ENCODE measurements at regions not wholly inside any gene's neighbourhood (a gene's known extent, or its start where the extent isn't known, plus 50 kb on each side); places are given as distances from the start of the nearest gene placed in this dataset.
A peak's percentile ranks its signal among the peaks of the same experiment; 100 is the strongest.
"Not testable (repeated sequence)": the region's sequence is repeated elsewhere in the genome, so short reads cannot be mapped to it uniquely, and the experiment has no call there.

DNA sequence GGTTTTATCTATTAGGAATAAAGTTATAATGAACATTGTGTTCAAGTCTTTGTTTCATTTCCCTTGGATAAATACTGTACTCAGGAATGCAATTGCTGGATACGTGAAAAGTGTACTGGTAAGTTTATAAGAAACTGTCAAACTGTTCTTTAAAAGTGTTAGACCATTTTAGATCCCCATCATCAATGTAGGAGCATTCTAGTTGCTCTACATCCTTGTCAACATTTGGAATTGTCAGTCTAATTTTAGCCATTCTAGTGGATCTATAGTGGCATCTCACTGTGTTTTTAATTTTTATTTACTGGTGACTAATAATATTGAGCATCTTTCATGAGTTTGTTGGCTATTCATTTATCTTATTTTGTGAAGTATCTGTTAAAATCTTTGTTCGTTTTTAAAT lies 354.0 kb upstream of the NRP1 start:
- DNase-seq, result no peak

DNA sequence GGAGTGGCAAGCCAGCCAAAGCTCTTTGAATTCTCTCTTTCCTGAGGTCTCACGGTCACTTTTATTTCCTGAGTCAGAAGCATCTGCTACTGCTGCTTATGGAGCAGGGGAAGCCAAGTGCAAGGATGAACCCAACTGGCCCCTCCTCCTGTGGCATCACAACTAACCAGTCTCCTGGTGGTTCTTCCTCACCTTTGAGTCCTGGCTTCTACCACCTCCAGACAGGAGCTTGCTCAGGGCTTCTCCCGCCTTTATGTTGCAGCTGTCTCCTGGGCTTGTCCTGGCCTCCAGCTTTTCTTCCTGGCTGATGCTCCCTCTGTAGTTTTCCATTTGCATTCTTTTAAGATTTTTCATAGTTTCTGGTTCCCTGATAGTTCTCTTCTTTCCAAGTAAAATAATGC lies 349.7 kb upstream of the NRP1 start:
- peak; percentile 34 for DNase-seq

DNA sequence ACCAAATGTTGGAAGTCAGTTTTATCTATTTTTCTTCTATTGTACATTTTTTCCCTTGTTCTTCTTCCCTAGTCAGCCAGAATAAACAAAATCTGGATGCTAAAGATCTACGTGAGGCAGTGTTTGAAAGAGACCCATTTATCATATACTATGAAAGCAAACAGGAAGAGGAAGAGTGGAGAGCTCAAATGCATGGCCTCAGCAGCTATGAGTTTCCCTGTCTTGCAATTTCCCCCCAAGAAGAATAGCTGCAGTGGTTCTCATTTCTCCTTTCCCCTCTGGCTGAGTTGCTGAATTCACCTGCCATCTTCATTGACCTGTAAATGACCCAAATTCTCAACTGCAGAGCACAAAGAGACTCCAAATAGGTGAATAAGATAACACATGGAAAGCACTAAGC lies 347.1 kb upstream of the NRP1 start:
- DNase-seq, result no peak

DNA sequence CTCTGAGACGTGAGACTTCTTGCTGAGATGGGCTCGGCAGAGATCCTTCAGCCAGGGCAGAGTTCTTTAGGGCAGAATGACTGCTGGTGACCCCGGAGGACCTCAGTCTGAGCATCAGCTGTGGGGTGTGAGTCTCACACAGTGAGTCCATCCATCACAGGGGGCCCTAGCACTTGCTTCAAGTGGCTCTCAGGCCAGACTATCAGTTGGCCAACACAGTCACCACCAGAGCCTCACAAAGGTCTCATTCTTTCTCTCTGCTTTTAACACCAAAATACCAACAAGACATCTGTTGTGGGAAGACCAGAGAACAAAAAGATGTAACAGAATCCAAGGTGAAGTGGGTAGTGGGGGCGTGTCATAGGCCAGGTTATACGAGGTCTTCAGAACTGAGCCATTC lies 345.6 kb upstream of the NRP1 start:
- no peak for DNase-seq

DNA sequence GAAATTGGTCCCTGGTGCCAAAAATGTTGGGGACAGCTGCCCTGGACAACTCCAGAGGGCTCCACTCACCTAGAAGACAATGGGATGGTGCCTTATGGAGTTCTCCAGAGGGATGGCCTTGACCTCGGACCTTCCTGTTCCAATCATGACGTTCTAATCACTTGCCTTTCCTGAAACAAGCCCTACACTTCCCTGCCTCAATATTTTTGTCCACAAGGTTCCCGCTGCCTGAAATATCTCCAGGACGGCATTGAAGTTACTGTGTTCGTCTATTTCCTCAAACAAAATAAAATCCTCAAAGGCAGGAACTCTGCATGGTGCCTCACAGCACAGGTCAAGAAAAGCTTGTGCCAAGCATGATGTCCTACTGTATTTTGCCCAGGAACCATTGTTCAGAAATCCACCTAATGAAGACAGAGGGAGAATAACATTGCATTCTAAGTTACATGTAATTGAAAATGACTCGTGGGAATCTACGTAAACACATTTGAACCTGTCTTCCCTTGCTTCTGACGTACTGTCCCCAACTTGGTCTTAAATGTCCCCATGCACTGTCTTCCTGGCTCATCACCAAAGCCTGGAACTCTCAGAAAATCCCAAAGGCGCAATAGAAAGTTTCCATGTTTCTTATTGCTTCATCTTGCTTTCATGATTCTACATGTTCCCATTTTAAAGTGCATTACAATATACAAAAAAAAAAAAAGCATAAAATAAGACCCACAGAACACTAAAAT lies 342.3 kb upstream of the NRP1 start:
- no peak for DNase-seq

DNA sequence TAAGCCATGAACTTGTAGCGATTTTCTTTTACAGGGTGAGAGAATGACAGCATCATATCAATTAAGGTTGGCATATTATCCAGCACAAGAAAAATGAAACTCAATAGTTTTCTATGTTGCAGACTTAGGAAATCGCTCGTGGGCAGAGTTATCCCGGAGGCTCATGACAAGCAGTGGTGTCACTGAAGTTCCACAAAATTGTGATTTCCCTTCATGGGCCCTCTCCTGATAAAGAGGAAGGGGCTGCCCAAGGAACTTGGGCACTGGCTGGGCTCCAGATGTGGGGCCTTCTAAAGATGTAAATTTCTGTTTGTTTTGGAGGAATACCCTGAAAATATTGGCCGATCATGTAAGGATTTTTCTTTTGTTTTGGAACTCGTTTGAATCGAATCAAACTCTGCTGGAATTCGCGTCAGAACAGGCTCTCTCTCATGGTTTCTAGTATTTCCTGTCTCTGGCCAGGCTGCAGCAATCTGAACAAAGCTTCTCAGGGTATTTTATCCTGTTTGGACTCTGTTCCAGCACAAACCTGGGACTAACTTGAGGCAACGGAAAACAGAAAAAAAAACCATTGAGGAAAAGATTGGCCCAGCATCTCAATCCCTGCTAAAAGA lies 340.6 kb upstream of the NRP1 start:
- no peak for DNase-seq

DNA sequence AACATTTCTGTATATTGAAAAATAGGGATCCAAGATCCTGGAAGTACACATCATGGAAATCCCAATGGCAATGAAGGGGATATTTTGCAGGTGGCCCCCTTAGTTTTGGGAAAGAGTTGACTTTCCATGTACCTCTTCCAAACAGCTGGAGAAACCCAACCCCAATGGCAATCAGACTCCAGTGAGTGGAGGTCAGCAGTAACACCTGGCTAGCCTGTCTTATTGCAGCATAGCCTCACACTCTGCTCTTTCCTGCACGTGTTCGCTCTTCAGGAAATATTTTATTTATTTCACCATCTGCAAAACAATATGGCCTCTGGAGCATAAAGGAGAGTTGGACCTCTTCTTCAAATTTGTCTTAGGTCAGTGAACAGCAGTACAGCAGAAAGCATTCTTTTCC lies 340.0 kb upstream of the NRP1 start:
- DNase-seq, result no peak

DNA sequence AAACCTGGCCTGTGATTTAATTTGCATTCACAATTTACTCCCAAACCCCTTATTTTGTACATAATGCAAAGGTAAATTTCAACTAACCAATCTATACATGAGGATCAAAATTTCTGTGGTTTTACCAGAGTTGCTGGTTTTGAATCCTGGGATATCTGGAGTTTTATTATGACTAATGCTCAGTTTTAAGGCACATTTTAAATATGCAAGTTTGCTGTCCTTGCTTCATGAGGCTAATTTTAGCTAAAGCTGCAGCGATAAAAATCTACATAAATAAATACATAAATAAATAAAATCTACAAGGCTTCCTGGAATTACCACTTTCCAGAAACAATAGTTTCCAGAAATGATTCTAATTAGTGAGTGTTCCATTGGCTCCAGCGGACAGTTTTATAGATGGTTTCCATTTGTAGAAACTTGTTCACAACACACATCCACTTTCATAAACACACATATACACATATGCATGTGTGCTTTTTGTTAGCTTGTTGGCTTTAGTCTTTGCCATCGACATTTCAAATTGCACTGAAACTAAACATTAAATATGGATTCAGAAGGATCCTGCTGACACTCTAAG lies 339.5 kb upstream of the NRP1 start:
- no peak for DNase-seq

DNA sequence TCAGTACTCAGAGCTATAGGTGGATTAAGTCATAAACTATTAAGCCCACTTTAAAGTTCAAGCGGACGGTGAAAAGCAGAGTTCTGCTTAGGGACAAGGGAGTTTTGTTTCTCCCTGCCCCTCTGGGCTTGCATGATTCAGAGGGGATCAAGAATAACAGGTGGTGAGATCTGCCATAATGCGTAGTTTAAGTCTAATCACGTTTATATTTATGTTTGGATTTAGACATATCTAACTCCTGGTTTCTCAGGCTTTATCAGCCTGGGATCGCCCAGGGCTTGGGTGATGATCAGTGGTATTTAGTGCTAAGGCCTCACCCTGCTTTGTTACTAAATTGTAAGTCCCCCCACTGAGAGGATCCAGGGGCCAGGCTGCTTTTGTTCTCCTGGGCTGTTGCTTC lies 335.4 kb upstream of the NRP1 start:
- DNase-seq, result no peak

DNA sequence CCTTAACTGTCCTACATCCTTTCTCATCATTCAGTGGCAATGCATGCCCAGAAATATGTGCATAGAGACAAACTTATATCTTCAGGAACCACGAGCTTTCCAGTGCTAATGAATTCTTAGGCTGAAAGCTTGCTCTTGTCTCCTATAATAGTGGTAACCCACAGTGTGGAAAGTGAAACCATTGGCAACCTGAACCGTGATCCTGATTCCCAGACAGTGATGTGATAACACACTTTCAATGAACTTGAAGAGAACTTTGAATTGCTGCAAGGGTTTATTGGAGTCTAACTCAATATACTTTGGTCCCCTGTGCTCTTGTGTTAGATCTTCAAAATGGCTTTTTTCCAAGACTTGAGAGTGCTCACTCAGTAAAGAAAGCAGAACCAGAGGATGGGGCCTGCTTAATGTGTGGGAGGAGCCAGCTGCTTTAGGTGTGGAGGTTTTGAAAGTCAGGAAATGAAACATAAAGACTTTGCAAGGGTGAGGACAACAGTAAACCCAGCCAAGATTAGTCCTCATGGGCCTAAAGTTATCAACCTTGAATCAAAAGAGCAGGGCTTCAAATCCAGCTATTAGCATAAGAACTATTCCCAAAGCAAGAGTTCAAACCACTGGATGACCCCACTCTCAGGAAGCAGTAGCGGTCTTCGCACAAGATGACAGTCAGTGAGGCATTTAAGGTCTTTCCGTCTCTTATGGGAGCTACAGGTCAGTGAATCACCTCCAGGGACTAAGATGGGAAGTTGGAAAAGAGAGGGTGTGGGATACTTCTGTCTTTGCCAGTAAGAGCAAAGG lies 332.4 kb upstream of the NRP1 start:
- no peak for DNase-seq

DNA sequence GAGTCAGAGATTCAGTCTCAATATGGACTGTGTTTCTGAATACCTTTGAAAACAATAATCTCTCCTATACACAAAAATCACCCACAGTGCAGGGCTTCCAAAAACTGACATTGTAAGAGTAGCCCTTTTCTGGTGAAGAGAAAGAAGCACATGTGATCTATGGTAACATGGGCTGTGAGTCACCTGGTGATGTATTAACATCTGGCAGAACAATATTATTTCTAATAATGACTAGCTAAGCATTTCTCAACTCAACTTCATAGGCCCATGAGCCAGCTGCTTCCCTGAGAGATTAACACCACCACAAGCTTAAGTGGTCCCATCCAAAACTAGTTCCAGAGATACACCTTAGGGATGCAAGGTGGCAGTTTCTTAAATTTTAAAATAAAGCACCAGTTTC lies 331.0 kb upstream of the NRP1 start:
- no peak for DNase-seq

DNA sequence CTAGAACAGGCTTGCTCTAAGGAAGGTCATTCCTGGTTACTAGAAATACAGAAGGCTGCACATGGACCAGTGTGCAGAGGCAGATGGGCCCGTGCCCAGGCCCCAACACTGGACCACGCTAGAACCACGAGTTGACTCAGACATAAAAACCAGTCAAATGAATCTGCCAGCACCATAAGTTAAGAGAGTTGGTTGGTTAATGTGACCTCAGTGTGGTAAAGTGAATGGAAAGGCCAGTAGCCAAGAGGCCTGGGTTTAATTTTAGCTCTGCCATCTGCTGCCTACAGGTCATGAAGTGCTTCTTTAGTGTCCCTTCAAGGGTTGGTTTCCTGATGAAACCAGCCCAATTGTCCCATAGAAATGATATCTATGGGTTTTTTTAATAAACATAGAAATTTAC lies 329.6 kb upstream of the NRP1 start:
- no peak for DNase-seq

DNA sequence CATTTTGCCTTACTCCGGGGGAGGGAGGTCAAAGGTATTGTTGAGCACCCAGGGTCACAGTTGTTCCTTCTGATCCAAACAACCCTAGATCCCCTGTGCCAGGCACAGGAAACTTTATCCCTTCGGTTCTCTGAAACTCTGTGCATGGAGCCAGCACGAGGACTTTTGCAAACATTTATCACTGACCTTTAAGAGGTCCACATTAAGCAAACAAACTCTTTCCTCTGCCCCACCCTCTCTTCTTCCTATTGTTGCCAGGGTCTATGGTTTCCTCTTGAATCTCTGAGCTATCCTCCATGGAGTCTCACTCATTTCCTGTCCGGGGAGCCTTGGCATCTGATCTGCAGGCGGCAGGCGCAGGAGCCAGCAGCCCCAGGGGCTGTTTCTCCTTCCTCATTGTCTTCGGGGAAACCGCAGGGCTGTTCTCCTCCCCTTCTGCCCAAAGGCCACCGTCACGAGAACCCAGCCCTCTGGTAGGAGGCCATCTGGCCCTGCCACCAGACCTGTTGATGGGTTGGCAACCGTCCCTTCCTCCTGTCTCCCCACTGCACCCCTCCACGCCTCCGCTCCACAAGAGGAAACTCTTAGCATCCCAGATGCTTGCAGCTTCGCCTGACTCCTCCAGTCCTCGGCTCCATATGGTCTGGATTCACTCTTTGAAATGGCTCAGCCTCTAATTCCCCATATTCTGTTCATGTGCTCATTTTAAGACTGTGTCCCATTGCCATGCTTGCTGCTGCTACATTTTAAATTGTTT lies 327.3 kb upstream of the NRP1 start:
- peak; percentile 77 for DNase-seq

DNA sequence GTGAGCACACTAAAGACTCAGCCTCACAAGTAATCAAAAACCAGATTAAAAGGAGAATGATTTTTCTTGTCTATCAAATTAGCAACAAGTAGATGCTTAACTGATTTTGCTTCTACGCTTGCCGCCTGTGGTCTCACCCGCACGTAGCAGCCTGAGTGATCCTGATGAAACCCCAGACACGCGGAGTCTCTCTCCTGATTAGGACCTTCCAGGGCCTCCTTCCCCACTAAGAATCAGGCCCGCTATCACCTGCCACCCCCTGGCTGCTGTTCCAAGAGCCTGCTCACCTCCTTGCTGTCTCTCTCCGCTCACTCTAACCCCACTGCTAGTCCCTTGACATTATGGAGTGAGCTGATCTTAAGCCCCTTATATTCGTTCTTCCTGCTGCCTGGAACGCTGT lies 325.9 kb upstream of the NRP1 start:
- no peak for DNase-seq

DNA sequence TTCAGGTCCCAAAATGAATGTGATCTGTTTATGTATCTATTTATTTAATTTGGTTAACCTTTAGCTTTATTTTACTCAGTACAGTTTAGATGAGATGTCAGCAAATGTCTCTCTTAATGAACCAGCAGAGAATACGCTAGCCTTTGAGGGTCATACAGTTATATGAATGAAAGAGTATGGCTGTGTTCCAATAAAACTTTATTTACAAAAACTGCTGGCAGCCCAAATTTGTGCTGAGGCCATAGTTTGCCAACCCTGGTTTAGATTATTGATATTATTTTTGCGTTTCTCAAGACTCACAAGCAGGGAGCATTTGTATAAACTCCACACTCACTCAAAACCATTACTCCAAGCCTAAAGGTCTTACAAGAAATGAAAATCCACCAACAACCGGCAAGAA lies 323.4 kb upstream of the NRP1 start:
- DNase-seq, result no peak

DNA sequence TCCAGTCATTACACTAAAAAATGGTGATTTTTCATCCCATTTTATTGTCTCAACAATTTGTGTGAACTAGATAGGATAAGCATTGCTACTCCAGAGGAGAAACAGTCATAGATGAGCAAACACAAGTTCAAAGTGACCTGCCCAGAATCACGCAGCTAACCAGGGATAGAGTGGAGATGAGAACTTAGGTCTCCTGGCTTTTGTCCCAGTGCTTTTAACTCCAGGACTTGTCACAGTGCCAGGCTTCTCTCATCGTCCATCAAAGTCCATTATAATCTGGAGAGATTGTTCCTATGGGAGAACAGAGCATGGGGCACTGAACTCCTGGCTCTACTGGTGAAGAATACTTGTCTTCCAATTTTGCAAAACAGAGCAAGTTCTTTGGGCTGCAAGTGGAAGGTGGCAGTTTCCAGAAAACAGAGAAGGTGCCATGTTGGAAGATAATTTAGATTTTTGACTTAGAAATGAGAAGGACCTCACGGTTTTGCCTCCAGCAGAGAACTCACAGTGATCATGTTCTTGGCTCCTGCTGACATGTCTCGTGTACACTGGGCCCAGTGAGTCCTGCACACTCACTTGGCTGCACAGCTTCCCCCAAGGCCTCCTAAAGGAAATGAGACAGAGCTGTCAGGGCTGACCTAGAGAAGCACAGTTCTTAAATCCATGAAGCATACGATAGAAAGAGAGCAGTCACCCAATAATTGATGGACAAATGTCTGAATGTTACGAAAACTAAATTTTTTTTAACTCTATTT lies 322.9 kb upstream of the NRP1 start:
- DNase-seq, result no peak

DNA sequence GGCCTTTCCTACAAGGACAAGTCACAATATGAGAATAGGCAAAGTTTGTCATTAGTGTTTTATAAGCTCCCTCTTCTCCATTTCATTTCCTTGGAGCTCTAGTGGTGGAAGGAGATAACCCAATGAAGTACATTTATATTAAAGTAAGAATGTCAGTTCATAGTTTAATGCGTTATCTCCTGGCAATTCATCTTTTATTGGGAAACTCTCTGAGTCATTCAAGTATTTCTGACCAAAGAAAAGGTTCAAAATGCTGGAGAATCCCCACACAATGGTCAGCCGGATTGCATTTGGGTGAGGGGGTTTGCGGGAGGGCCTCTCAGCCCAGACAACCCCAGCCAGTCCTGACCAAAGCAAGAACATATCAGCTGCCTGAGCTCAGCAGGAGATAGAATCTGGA lies 321.5 kb upstream of the NRP1 start:
- no peak for DNase-seq

DNA sequence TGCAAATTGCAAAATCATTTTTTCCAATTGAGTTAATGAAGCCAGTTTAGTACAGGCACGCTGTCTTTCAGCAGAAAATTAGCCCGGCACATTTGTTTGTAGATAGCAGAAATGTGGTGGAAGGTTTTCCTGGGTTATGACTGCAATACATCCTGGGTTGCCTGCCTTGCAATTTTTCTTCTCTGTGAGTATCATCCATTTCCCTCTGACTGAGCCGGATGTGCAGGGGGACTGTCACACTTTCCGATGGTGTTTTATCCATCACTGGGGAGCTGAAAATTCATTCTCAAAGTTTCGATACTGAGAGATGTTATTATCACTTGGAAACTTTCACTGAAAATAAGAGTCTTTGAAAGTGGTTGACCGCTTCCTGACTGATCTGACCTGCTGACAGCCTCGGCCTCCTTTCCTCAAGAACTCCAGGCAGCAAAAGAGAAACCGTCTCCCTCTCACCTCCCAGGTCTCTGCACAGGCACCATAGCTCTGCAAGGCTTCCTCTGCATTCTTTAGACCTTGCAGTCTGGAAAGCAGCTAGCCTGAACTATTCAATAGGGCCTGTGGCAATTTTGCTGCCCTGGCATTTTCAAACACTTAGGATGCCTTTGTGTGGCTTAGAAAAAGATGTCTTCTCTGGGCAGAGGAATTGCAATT lies 320.8 kb upstream of the NRP1 start:
- DNase-seq, result no peak

DNA sequence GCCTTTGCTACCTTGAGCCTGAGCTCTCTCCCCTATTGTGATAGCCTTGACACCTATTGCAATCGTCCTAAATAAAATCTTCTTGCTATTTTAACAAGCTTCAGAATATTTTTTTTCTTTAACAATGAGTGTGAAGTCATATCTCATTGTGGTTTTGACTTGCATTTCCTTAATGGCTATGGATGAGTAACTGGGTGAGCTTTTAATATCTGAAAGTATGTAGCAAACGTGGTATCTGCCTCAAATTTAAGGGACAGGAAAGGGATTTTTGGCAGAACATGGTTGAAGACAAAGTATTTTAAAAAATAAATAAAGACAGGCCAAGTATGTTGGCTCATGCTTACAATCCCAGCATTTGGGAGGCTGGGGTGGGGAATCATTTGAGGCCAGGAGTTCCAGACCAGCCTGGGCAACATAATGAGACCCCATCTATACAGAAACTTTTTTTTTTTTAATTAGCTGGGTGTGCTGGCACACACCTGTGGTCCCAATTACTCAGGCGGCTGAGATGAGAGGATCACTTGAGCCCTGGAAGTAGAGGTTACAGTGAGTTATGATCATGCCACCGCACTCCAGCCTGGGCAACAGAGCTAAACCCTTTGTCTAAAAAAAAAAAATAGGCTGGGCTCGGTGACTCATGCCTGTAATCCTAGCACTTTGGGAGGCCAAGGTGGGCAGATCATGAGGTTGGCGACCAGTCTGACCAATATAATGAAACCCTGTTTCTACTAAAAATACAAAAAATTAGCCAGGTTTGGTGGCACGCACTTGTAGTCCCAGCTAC lies 319.3 kb upstream of the NRP1 start:
- DNase-seq, result peak; percentile 90

DNA sequence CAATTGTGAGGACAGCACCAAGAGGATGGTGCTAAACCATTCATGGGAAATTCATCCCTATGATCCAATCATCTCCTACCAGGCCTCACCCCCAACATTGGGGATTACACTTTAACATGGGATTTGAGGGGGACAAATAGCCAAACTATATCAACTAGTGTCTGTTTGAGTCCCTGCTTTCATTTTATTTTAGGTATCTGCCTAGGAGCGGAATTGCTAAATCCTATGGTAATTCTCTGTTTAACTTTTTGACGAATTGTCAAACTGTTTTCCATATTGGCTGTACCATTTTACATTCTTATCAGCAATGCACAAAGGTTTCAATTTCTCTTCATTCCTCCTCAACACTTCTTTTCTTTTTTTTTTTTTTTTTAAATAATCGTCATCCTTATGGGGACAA lies 318.4 kb upstream of the NRP1 start:
- no peak for DNase-seq

DNA sequence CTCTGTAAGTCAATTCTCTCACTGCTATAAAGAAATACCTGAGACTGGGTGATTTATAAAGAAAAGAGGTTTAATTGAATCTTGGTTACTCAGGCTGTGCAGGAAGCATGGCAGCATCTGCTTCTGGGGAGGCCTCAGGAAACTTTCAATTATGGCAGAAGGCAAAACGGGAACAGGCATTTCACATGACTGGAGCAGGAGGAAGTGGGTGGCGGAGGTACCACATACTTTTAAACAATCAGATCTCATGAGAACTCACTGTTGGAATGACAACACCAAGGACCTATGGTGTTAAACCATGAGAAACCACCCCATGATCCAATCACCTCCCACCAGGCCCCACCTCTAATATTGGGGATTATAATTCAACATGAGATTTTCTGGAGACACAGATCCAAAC lies 315.7 kb upstream of the NRP1 start:
- DNase-seq, result not testable (repeated sequence)

All from fibroblast of skin of back (primary cell).